ENCODE measurements at regions not wholly inside any gene's neighbourhood (a gene's known extent, or its start where the extent isn't known, plus 50 kb on each side); places are given as distances from the start of the nearest gene placed in this dataset.

DNA sequence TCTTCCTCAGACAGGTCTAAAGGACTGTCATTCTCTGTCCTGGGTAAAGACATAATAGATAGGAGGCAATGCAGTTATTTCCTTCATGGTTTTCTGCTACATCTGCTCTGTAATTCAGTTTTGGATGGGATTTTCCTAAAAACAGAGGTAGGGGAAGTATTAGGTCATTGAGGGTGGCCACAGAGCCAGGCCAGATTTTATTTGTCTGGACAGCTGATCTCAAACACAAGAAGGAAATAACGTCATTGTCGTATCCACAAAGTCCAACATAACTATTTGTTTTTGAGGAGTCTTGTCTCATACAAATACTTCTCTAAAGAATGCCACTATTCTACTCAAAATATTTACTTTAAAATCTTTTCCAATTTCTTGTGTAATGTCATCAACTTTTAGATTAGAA is 154.8 kb upstream of the MAP2 start (continued):
- TF ChIP-seq, protein P1, sequence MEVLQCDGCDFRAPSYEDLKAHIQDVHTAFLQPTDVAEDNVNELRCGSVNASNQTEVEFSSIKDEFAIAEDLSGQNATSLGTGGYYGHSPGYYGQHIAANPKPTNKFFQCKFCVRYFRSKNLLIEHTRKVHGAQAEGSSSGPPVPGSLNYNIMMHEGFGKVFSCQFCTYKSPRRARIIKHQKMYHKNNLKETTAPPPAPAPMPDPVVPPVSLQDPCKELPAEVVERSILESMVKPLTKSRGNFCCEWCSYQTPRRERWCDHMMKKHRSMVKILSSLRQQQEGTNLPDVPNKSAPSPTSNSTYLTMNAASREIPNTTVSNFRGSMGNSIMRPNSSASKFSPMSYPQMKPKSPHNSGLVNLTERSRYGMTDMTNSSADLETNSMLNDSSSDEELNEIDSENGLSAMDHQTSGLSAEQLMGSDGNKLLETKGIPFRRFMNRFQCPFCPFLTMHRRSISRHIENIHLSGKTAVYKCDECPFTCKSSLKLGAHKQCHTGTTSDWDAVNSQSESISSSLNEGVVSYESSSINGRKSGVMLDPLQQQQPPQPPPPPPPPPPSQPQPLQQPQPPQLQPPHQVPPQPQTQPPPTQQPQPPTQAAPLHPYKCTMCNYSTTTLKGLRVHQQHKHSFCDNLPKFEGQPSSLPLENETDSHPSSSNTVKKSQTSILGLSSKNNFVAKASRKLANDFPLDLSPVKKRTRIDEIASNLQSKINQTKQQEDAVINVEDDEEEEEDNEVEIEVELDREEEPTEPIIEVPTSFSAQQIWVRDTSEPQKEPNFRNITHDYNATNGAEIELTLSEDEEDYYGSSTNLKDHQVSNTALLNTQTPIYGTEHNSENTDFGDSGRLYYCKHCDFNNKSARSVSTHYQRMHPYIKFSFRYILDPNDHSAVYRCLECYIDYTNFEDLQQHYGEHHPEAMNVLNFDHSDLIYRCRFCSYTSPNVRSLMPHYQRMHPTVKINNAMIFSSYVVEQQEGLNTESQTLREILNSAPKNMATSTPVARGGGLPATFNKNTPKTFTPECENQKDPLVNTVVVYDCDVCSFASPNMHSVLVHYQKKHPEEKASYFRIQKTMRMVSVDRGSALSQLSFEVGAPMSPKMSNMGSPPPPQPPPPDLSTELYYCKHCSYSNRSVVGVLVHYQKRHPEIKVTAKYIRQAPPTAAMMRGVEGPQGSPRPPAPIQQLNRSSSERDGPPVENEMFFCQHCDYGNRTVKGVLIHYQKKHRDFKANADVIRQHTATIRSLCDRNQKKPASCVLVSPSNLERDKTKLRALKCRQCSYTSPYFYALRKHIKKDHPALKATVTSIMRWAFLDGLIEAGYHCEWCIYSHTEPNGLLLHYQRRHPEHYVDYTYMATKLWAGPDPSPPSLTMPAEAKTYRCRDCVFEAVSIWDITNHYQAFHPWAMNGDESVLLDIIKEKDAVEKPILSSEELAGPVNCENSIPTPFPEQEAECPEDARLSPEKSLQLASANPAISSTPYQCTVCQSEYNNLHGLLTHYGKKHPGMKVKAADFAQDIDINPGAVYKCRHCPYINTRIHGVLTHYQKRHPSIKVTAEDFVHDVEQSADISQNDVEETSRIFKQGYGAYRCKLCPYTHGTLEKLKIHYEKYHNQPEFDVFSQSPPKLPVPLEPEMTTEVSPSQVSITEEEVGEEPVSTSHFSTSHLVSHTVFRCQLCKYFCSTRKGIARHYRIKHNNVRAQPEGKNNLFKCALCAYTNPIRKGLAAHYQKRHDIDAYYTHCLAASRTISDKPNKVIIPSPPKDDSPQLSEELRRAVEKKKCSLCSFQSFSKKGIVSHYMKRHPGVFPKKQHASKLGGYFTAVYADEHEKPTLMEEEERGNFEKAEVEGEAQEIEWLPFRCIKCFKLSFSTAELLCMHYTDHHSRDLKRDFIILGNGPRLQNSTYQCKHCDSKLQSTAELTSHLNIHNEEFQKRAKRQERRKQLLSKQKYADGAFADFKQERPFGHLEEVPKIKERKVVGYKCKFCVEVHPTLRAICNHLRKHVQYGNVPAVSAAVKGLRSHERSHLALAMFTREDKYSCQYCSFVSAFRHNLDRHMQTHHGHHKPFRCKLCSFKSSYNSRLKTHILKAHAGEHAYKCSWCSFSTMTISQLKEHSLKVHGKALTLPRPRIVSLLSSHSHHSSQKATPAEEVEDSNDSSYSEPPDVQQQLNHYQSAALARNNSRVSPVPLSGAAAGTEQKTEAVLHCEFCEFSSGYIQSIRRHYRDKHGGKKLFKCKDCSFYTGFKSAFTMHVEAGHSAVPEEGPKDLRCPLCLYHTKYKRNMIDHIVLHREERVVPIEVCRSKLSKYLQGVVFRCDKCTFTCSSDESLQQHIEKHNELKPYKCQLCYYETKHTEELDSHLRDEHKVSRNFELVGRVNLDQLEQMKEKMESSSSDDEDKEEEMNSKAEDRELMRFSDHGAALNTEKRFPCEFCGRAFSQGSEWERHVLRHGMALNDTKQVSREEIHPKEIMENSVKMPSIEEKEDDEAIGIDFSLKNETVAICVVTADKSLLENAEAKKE (CRISPR knock-in tag; IDR thresholded peaks at IDR 0.05), result no peak
- TF ChIP-seq ZNF114 (CRISPR knock-in tag; IDR thresholded peaks at IDR 0.05), result no peak
- TF ChIP-seq JUNB (IDR thresholded peaks at IDR 0.05; ENCODE audit: unreplicated experiment), result no peak
- no peak for TF ChIP-seq ZNF331 (CRISPR knock-in tag; IDR thresholded peaks at IDR 0.05; ENCODE audit: low read depth)
- no peak for TF ChIP-seq CREB1 (CRISPR knock-in tag; IDR thresholded peaks at IDR 0.05; ENCODE audit: low read depth)
- no peak for TF ChIP-seq NANOG (IDR thresholded peaks at IDR 0.05; ENCODE audit: borderline replicate concordance)

GRCh38 chr2:209276000-209276399 is 147.8 kb upstream of the MAP2 start:
- no peaks in the 10 kb centered on the region for H3K27me3 ChIP-seq (ENCODE audit: insufficient read depth)
- no peaks in the 10 kb centered on the region for H4K20me1 ChIP-seq (replicated peaks; ENCODE audit: insufficient read depth)
- TF ChIP-seq ZNF114 (CRISPR knock-in tag; IDR thresholded peaks at IDR 0.05), result no peak
- no peak for TF ChIP-seq JUNB (IDR thresholded peaks at IDR 0.05; ENCODE audit: unreplicated experiment)
- TF ChIP-seq ZNF331 (CRISPR knock-in tag; IDR thresholded peaks at IDR 0.05; ENCODE audit: low read depth), result no peak
- TF ChIP-seq, protein P1 (CRISPR knock-in tag; IDR thresholded peaks at IDR 0.05), result no peak
- TF ChIP-seq, protein P2, sequence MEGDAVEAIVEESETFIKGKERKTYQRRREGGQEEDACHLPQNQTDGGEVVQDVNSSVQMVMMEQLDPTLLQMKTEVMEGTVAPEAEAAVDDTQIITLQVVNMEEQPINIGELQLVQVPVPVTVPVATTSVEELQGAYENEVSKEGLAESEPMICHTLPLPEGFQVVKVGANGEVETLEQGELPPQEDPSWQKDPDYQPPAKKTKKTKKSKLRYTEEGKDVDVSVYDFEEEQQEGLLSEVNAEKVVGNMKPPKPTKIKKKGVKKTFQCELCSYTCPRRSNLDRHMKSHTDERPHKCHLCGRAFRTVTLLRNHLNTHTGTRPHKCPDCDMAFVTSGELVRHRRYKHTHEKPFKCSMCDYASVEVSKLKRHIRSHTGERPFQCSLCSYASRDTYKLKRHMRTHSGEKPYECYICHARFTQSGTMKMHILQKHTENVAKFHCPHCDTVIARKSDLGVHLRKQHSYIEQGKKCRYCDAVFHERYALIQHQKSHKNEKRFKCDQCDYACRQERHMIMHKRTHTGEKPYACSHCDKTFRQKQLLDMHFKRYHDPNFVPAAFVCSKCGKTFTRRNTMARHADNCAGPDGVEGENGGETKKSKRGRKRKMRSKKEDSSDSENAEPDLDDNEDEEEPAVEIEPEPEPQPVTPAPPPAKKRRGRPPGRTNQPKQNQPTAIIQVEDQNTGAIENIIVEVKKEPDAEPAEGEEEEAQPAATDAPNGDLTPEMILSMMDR (conservative IDR thresholded peaks at IDR 0.05; ENCODE audit: low read depth in 2 of 2), result no peak
- no peak for TF ChIP-seq EZH2 (IDR thresholded peaks at IDR 0.05; ENCODE audit: low read depth, unreplicated experiment)

More at GRCh38 chr2:209276000-209276399, 147.8 kb upstream of the MAP2 start:
- H3K4me3 Mint-ChIP-seq, result no peak overlapping the region
- ATAC-seq (no peak), DNase-seq (ENCODE audit: low spot score) (no peak)
- no peak overlapping the region for H3K4me2 ChIP-seq
- no peaks in the 10 kb centered on the region for H3K9me2 ChIP-seq (ENCODE audit: insufficient read depth)
- no peaks in the 10 kb centered on the region for H3K79me2 ChIP-seq (replicated peaks; ENCODE audit: insufficient read depth)
- H3K4me1 Mint-ChIP-seq, result peaks cover 16% of the 10 kb centered on the region; the same call in 2 of the 3 replicates
- H3K36me3 ChIP-seq (ENCODE audit: insufficient read depth), result no peaks in the 10 kb centered on the region
- H3K27me3 Mint-ChIP-seq (ENCODE audit: insufficient read depth, low read depth, poor library complexity), result peaks cover 6% of the 10 kb centered on the region
- no peaks in the 10 kb centered on the region for H3K9me3 Mint-ChIP-seq
- H3K4me1 ChIP-seq (ENCODE audit: insufficient read depth), result peaks cover 12% of the 10 kb centered on the region
- H3K27ac Mint-ChIP-seq, result no peak overlapping the region
- no peak overlapping the region for H3K27ac ChIP-seq (ENCODE audit: low read depth)
- H2AFZ ChIP-seq, result no peak overlapping the region
- no peak overlapping the region for H3K4me3 ChIP-seq
- no peaks in the 10 kb centered on the region for H3F3A ChIP-seq (replicated peaks; ENCODE audit: low read depth)
- peaks cover 6% of the 10 kb centered on the region; the same call in 2 of the 3 replicates for H3K36me3 Mint-ChIP-seq (ENCODE audit: low read depth)
